Nephron progenitor cell (in vitro differentiated cells): ENCODE measurements at regions not wholly inside any gene's neighbourhood (a gene's known extent, or its start where the extent isn't known, plus 50 kb on each side); places are given as distances from the start of the nearest gene placed in this dataset.
"Not testable (repeated sequence)": the region's sequence is repeated elsewhere in the genome, so short reads cannot be mapped to it uniquely, and the experiment has no call there.

Experiments
- DNase-seq: peaks from one replicate; pipeline ENCODE4 v3.0.0; 2021
- H3K27ac Mint-ChIP-seq: 2 replicates; pipeline ENCODE4 v1.8.0; 2021; ENCODE audit warnings: mild to moderate bottlenecking, moderate library complexity, mixed read lengths
- H3K27me3 Mint-ChIP-seq: 2 replicates; pipeline ENCODE4 v1.8.0; 2021; ENCODE audit warnings: mild to moderate bottlenecking, low read depth, mixed read lengths; ENCODE audit not compliant: poor library complexity
- H3K36me3 Mint-ChIP-seq: 2 replicates; pipeline ENCODE4 v1.8.0; 2021; ENCODE audit warnings: low read depth, mixed read lengths
- H3K4me1 Mint-ChIP-seq: 2 replicates; pipeline ENCODE4 v1.8.0; 2021; ENCODE audit warnings: mixed read lengths
- H3K4me3 Mint-ChIP-seq: 2 replicates; pipeline ENCODE4 v1.8.0; 2021; ENCODE audit warnings: mild to moderate bottlenecking, moderate library complexity, mixed read lengths
- H3K9me3 Mint-ChIP-seq: 2 replicates; pipeline ENCODE4 v1.8.0; 2021; ENCODE audit warnings: mild to moderate bottlenecking, moderate library complexity, mixed read lengths
- TF ChIP-seq, protein P1 (sequence below): fragments of 200-600 bp; sonication (generic); IDR thresholded peaks from 2 replicates; pipeline ENCODE4 v1.5.0; 2021; ENCODE audit warnings: antibody characterized with exemption

DNA sequence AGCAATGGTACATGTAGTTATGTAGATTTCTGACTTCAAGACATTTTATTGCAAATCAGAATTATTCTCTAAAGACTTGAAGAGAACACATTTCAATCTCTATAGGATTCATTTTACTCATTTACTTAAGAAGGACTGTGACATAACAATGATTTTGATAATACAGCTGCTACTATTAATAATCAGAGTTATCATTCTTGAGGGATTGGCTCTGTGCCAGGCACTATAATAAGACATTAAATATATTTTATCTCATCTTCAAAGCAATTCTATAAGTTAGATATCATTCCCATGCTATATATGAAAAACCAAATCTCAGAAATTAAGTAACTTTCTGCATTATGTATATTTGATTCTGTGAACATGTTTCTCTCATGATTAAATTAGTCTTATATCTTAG is 103.7 kb upstream of the CALCR start:
- Mint-ChIP-seq H3K4me1 (no peaks in the 10 kb centered on the region), H3K9me3 (no peaks in the 10 kb centered on the region), H3K27ac (no peak overlapping the region)

DNA sequence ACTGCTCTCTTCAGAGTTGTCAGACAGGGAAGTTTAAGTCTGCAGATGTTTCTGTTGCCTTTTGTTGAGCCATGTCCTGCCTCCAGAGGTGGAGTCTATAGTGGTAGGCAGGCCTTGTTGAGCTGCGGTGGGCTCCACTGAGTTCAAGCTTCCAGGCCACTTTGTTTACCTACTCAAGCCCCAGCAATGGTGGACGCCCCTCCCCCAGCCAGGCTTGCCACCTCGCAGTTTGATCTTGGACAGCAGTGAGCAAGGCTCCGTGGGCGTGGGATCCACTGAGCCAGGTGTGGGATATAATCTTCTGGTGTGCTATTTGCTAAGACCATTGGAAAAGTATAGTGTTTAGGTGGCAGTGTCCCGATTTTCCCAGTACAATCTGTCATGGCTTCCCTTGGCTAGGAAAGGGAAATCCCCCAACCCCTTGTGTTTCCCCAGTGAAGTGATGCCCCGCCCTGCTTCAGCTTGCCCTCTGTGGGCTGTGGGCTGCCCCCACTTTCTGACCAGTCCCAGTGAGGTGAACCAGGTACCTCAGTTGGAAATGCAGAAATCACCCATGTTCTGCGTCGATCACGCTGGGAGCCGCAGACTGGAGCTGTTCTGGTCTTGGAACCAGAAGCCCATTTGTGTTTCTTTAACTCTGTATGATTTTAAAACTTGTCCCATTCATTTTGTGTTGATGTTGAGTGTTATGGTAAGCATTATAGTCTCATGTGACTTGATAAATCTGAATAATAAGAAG is 89.2 kb upstream of the CALCR start:
- Mint-ChIP-seq H3K9me3 (peaks cover 13% of the 10 kb centered on the region), H3K27ac (no peak overlapping the region), H3K4me3 (no peak overlapping the region), H3K27me3 (no peaks in the 10 kb centered on the region), H3K4me1 (no peaks in the 10 kb centered on the region), H3K36me3 (no peaks in the 10 kb centered on the region)
- TF ChIP-seq, protein P1, sequence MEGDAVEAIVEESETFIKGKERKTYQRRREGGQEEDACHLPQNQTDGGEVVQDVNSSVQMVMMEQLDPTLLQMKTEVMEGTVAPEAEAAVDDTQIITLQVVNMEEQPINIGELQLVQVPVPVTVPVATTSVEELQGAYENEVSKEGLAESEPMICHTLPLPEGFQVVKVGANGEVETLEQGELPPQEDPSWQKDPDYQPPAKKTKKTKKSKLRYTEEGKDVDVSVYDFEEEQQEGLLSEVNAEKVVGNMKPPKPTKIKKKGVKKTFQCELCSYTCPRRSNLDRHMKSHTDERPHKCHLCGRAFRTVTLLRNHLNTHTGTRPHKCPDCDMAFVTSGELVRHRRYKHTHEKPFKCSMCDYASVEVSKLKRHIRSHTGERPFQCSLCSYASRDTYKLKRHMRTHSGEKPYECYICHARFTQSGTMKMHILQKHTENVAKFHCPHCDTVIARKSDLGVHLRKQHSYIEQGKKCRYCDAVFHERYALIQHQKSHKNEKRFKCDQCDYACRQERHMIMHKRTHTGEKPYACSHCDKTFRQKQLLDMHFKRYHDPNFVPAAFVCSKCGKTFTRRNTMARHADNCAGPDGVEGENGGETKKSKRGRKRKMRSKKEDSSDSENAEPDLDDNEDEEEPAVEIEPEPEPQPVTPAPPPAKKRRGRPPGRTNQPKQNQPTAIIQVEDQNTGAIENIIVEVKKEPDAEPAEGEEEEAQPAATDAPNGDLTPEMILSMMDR = no peak
- no peak for DNase-seq

More for the DNA sequence above, 103.7 kb upstream of the CALCR start:
- Mint-ChIP-seq H3K27me3 (peaks cover 4% of the 10 kb centered on the region), H3K36me3 (no peaks in the 10 kb centered on the region), H3K4me3 (no peak overlapping the region)
- TF ChIP-seq, protein P1 = no peak
- DNase-seq = no peak

DNA sequence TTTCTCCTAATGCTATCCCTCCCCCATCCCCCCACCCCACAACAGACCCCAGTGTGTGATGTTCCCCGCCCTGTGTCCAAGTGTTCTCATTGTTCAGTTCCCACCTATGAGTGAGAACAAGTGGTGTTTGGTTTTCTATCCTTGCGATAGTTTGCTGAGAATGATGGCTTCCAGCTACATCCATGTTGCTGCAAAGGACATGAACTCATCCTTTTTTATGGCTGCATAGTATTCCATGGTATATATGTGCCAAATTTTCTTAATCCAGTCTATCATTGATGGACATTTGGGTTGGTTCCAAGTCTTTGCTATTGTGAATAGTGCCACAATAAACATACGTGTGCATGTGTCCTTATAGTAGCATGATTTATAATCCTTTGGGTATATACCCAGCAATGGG is 83.6 kb upstream of the CALCR start:
- not testable (repeated sequence) for H3K27me3 Mint-ChIP-seq, H3K4me1 Mint-ChIP-seq, H3K27ac Mint-ChIP-seq, DNase-seq, H3K4me3 Mint-ChIP-seq, H3K36me3 Mint-ChIP-seq
- H3K9me3 Mint-ChIP-seq = peaks cover 13% of the 10 kb centered on the region

DNA sequence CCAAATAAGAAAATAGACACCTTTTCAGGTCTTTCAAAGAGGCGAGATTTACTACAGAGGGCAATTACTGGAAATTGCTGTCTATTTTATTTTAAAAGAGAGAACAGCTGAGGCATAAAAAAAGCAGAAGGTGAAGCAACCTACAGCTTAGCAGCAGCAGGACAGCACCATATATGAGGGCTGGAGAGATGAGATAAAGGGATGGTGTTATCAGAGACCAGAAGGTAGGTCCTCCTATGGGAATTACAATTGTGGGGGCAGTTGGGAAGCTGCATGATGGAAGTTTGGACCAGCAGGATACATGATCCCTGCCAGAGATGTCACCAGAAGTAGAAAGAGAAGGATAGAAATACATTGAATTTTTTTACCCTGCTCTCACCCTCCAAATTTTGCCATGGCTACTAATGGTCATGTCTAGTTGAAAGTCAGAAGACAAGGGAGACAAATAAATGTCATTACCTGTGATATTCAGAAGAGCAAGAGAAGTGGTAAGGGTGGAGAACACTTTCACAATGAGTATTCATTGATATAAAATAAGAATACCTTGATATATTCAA is 77.2 kb upstream of the CALCR start:
- H3K9me3 Mint-ChIP-seq = no peaks in the 10 kb centered on the region
- DNase-seq = no peak
- H3K4me3 Mint-ChIP-seq = no peak overlapping the region
- H3K27ac Mint-ChIP-seq = no peak overlapping the region
- no peaks in the 10 kb centered on the region for H3K4me1 Mint-ChIP-seq
- H3K27me3 Mint-ChIP-seq = no peaks in the 10 kb centered on the region
- H3K36me3 Mint-ChIP-seq = no peaks in the 10 kb centered on the region
- TF ChIP-seq, protein P1 = no peak

DNA sequence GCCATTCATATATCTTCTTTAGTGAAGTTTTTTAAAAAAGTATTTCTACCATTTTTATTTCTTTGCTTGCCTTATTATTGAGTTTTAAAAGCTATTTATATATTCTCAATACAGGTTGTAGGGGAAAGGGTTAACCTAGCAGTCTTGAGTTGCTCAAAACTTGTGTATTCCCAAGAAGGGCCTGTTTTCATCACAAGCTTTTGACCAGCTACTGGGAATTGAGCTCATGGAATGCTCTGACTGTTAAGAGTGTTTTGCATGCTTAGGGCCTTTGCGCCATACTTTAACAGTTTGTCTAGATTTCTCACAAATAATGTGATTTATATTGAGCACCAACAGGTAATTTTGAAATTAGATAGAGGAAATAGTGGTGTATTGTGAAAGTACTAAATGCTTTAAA is 72.0 kb upstream of the CALCR start:
- Mint-ChIP-seq H3K27me3 (no peaks in the 10 kb centered on the region), H3K27ac (no peak overlapping the region)
- TF ChIP-seq, protein P1 = no peak

DNA sequence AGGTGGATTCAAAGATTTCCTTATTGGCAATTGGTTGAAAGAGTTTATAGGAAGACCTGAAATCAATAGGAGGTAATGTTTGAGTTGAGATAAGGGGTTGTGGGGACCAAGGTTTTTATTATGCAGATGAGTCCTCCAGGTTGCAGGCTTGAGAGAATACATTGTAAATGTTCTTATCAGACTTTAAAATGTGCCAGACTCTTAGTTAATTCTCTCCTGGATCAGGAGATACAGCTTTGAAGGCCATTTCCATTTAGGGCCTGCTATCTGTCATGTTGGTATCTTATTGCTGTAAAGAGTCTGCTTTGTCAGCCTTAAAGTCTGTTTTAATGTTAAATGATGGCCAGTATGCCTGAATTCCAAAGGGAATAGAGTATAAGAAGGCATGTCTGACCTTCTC is 61.8 kb upstream of the CALCR start:
- Mint-ChIP-seq H3K27ac (no peak overlapping the region), H3K4me3 (no peak overlapping the region)

More for the DNA sequence above, 72.0 kb upstream of the CALCR start:
- no peak for DNase-seq
- no peaks in the 10 kb centered on the region for H3K9me3 Mint-ChIP-seq
- no peak overlapping the region for H3K4me3 Mint-ChIP-seq
- H3K4me1 Mint-ChIP-seq = no peaks in the 10 kb centered on the region
- no peaks in the 10 kb centered on the region for H3K36me3 Mint-ChIP-seq

More for the DNA sequence above, 61.8 kb upstream of the CALCR start:
- Mint-ChIP-seq H3K27me3 (peaks cover 6% of the 10 kb centered on the region), H3K9me3 (no peaks in the 10 kb centered on the region), H3K4me1 (no peaks in the 10 kb centered on the region), H3K36me3 (no peaks in the 10 kb centered on the region)
- DNase-seq = no peak
- TF ChIP-seq, protein P1 = no peak
